ENCODE measurements at regions not wholly inside any gene's neighbourhood (a gene's known extent, or its start where the extent isn't known, plus 50 kb on each side); places are given as distances from the start of the nearest gene placed in this dataset.
"Not testable (repeated sequence)": the region's sequence is repeated elsewhere in the genome, so short reads cannot be mapped to it uniquely, and the experiment has no call there.

DNA sequence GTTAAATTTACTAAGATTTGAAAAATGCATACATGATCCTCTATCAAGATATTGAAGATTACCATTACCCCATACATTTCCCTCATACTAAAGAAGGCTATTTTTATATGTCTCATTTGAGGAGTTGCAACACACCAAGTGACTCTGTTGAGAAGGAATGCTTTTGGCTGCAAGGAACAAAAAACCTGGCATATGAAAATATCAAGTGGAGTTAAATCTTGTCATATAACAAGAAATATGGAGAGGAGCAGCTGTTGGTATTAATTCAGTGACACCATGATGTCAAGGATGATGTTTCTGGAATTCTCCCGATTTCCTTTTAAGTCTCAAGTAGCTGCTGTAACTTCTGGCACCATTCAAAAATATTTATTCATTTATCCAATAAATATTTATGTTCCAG, 193.8 kb downstream of the CSNK1G3 start:
- TF ChIP-seq, protein P1, sequence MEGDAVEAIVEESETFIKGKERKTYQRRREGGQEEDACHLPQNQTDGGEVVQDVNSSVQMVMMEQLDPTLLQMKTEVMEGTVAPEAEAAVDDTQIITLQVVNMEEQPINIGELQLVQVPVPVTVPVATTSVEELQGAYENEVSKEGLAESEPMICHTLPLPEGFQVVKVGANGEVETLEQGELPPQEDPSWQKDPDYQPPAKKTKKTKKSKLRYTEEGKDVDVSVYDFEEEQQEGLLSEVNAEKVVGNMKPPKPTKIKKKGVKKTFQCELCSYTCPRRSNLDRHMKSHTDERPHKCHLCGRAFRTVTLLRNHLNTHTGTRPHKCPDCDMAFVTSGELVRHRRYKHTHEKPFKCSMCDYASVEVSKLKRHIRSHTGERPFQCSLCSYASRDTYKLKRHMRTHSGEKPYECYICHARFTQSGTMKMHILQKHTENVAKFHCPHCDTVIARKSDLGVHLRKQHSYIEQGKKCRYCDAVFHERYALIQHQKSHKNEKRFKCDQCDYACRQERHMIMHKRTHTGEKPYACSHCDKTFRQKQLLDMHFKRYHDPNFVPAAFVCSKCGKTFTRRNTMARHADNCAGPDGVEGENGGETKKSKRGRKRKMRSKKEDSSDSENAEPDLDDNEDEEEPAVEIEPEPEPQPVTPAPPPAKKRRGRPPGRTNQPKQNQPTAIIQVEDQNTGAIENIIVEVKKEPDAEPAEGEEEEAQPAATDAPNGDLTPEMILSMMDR (IDR thresholded peaks at IDR 0.05; ENCODE audit: low read depth, low read length) = no peak
- H3K4me3 ChIP-seq (ENCODE audit: low read depth, low read length) = no peak overlapping the region

DNA sequence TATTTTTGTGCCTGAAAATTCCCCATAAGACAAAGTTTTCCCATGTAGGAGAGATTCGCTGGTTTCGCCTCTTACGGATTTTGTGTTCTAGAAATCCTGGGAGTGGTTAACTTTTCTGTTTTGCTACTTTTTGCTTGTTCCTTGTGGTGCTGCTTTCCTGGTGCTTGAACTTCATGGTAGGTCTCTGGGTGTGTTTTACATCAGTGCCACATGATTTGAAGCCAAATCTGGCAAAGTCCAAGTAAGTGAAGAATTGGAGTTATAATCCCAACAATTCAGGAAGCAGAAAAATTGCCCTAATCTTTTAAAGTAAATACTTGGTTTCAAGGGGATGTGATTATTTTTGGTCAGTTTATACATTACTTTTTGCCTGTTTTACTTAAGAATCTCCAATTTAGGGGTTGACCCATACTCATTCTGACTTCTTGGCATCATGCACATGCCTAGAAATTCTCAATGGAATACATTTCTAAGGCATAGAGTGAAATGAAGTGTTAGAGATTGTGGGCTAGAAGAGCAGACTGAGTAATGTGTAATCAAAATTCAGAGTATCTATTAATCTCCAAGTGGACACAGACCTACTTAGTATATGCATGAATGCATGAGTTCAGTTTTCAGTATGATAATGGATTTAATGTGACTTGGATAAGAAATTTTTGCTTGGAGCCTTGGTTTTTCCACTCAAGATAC, 189.7 kb downstream of the CSNK1G3 start:
- TF ChIP-seq, protein P1 (IDR thresholded peaks at IDR 0.05; ENCODE audit: low read depth, low read length) = no peak
- H3K4me3 ChIP-seq (ENCODE audit: low read depth, low read length) = no peak overlapping the region

DNA sequence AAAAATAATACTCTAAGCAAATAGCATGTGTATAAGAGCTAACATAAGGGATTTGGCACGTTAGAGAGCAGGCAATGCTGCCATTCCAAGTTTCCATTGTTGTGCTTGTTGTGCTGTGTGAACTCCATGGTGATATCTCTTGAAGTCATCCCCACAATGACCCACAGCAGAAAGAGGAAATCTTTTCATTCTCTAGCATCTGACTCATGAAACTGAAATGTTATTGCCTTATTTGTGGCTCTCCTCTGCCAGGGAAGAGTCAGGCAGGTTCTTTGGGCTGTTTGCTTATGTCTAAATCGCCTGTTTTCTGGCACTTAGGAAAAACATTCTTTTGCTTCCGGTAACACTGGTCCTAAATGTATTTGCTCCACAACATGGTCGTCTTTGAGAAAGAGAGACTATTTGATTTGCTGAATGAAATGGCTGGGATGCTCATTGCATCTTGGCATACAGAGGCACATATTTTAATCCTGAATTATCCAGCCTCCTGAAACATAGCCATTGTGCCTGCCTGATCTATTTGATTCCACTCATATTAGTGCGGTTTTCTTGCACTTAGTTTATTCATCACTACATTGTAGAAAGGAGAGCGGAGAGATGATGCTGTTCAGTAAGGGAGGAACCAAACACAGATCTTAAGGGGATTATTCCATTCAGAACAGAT, 188.8 kb downstream of the CSNK1G3 start:
- TF ChIP-seq, protein P1 (IDR thresholded peaks at IDR 0.05; ENCODE audit: low read depth, low read length) = no peak
- H3K4me3 ChIP-seq (ENCODE audit: low read depth, low read length) = no peak overlapping the region

DNA sequence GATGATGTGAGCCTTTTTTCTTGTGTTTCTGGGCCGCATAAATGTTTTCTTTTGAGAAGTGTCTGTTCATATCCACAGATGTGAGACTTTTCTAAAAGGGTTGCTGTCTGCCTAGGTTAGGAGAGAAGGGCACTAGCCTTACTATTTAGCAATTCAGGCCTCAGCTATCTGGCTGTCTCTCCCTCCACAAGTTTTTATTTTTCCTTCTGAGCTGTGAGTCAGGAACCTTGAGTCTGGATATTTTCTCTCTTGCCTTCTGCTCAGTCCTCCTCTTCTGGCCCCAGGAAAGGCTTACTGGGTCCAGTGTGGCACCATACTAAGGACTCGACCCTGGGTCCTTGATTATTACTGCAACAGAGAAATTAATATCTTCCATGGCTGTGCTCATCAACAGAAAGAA, 187.6 kb downstream of the CSNK1G3 start:
- TF ChIP-seq, protein P1 (IDR thresholded peaks at IDR 0.05; ENCODE audit: low read depth, low read length) = no peak
- no peak overlapping the region for H3K4me3 ChIP-seq (ENCODE audit: low read depth, low read length)

DNA sequence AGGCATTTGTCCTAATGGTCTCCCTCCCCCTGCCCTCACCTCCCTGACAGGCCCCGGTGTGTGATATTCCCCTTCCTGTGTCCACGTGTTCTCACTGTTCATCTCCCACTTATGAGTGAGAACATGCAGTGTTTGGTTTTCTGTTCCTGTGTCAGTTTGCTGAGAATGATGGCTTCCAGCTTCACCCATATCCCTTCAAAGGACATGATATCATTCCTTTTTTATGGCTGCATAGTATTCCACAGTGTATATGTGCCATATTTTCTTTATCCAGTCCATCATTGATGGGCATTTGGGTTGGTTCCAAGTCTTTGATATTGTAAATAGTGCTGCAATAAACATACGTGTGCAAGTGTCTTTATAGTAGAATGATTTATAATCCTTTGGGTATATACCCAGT, 187.0 kb downstream of the CSNK1G3 start:
- H3K4me3 ChIP-seq (ENCODE audit: low read depth, low read length) = not testable (repeated sequence)

DNA sequence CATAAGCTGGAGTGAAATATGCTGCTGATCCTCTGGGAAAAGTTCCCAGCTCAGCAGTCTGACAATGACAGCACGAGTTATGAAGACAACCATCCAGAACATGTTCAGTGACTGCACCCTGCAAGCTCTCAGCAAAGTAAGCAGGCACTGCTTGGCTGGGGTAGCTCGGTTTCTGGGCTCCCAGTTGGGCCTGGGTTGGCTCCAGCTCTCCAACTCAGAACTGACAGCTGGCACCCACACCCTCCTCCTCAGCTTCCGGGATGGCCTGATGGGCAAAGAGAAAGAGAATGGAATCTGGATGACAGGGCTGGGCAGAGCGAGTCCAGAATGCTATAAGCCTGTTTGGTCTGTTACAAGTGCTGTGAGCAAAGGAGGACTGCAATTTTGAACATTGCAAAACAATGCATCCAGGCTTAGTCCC, 185.0 kb downstream of the CSNK1G3 start:
- TF ChIP-seq, protein P1 (IDR thresholded peaks at IDR 0.05; ENCODE audit: low read depth, low read length) = no peak
- H3K4me3 ChIP-seq (ENCODE audit: low read depth, low read length) = no peak overlapping the region

DNA sequence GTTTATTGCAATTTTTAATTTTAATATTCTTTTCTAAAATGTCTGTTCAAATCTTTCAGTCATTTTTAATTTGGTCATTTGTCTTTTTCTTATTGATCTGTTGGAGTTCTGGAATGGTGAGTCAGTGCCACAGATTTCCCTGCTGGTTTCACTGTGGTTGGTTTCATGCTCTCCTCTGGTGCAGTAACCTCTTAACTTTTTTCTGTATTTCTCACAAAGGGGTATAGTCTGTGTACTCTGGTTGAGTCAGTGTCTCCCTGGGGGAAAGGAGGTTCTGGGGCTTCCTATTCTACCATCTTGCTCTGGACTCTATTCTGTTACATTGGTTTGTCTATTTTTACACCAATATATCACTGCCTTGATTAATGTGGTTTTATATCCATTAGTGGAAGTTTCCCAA, 178.8 kb downstream of the CSNK1G3 start:
- TF ChIP-seq, protein P1 (IDR thresholded peaks at IDR 0.05; ENCODE audit: low read depth, low read length) = no peak
- H3K4me3 ChIP-seq (ENCODE audit: low read depth, low read length) = no peak overlapping the region

Data from WI38 (cell line).